ENCODE measurements at regions not wholly inside any gene's neighbourhood (a gene's known extent, or its start where the extent isn't known, plus 50 kb on each side); places are given as distances from the start of the nearest gene placed in this dataset.

- no peaks in the 10 kb centered on the region for H3K36me3 ChIP-seq
- WGBS (ENCODE audit: insufficient coverage, low coverage, low lambda C conversion rate, missing lambda C conversion rate) = 0% methylated on average over 1 of the region's 4 CpGs
- no peaks in the 10 kb centered on the region for H3K27me3 ChIP-seq
- no peak for TF ChIP-seq CTCF (IDR thresholded peaks at IDR 0.05)
- no peak for TF ChIP-seq POLR2A (IDR thresholded peaks at IDR 0.05)
- H3K4me3 ChIP-seq = no peak overlapping the region
- no peak overlapping the region for H3K27ac ChIP-seq
- no peaks in the 10 kb centered on the region for H3K9me3 ChIP-seq
- no peaks in the 10 kb centered on the region for H3K4me1 ChIP-seq
- DNase-seq = no peak
- intact Hi-C loops (cut with DNase I) = no loop called here
- no peak for ATAC-seq
Observed at GRCh38 chr4:14787221-14787620, 215.1 kb upstream of the CPEB2 start.

GRCh38 chr4:14787894-14788293 lies 214.4 kb upstream of the CPEB2 start:
- no peaks in the 10 kb centered on the region for H3K36me3 ChIP-seq
- H3K27me3 ChIP-seq = no peaks in the 10 kb centered on the region
- H3K27ac ChIP-seq = no peak overlapping the region
- no peak for TF ChIP-seq POLR2A (IDR thresholded peaks at IDR 0.05)
- peak; percentile 32 to 64 (median 46) for TF ChIP-seq CTCF (IDR thresholded peaks at IDR 0.05)
- DNase-seq (no peak), ATAC-seq (peak; percentile 64 to 78 (median 74))
- no peak overlapping the region for H3K4me3 ChIP-seq
- no peaks in the 10 kb centered on the region for H3K9me3 ChIP-seq
- H3K4me1 ChIP-seq = no peaks in the 10 kb centered on the region
- intact Hi-C loops (cut with DNase I) = no loop called here

- H3K4me1 ChIP-seq = no peaks in the 10 kb centered on the region
- TF ChIP-seq POLR2A (IDR thresholded peaks at IDR 0.05) = no peak
- no peak for TF ChIP-seq CTCF (IDR thresholded peaks at IDR 0.05)
- no peaks in the 10 kb centered on the region for H3K36me3 ChIP-seq
- no peak overlapping the region for H3K4me3 ChIP-seq
- ATAC-seq = no peak
- no peak for DNase-seq
- H3K9me3 ChIP-seq = no peaks in the 10 kb centered on the region
- intact Hi-C loops (cut with DNase I) = no loop called here
- no peak overlapping the region for H3K27ac ChIP-seq
- H3K27me3 ChIP-seq = no peaks in the 10 kb centered on the region
Observed at GRCh38 chr4:14790494-14790893, 211.8 kb upstream of the CPEB2 start.

- TF ChIP-seq POLR2A (IDR thresholded peaks at IDR 0.05) = no peak
- TF ChIP-seq CTCF (IDR thresholded peaks at IDR 0.05) = no peak
- Histone ChIP-seq H3K4me1 (no peaks in the 10 kb centered on the region), H3K27ac (no peak overlapping the region), H3K27me3 (no peaks in the 10 kb centered on the region), H3K36me3 (no peaks in the 10 kb centered on the region), H3K9me3 (no peaks in the 10 kb centered on the region), H3K4me3 (no peak overlapping the region)
- intact Hi-C loops (cut with DNase I) = no loop called here
- no peak for DNase-seq
- no peak for ATAC-seq
Observed at GRCh38 chr4:14792702-14793227, 209.5 kb upstream of the CPEB2 start.

- H3K4me3 ChIP-seq = no peak overlapping the region
- TF ChIP-seq CTCF (IDR thresholded peaks at IDR 0.05) (no peak), POLR2A (IDR thresholded peaks at IDR 0.05) (no peak)
- H3K27ac ChIP-seq = no peak overlapping the region
- no peaks in the 10 kb centered on the region for H3K36me3 ChIP-seq
- WGBS (ENCODE audit: insufficient coverage, low coverage, low lambda C conversion rate, missing lambda C conversion rate) = 72% methylated on average over 2 of the region's 2 CpGs
- H3K4me1 ChIP-seq = no peaks in the 10 kb centered on the region
- ATAC-seq (no peak), DNase-seq (no peak)
- intact Hi-C loops (cut with DNase I) = no loop called here
- no peaks in the 10 kb centered on the region for H3K27me3 ChIP-seq
- H3K9me3 ChIP-seq = no peaks in the 10 kb centered on the region
Observed at GRCh38 chr4:14800977-14801376, 201.3 kb upstream of the CPEB2 start.
